ENCODE measurements at regions not wholly inside any gene's neighbourhood (a gene's known extent, or its start where the extent isn't known, plus 50 kb on each side); places are given as distances from the start of the nearest gene placed in this dataset.

GRCh38 chr9:107567462-107567861, 77.9 kb upstream of the KLF4 start:
- DNase-seq (no peak), ATAC-seq (no peak)
- H3K27ac ChIP-seq = no peak overlapping the region
- H3K9me3 ChIP-seq = no peaks in the 10 kb centered on the region
- 86% methylated on average over 4 of the region's 4 CpGs for WGBS (ENCODE audit: insufficient coverage, low coverage, low lambda C conversion rate, missing lambda C conversion rate)
- intact Hi-C loops (cut with DNase I) = no loop called here
- TF ChIP-seq POLR2A (IDR thresholded peaks at IDR 0.05) (no peak), CTCF (IDR thresholded peaks at IDR 0.05) (no peak)
- H3K4me3 ChIP-seq = no peak overlapping the region
- H3K36me3 ChIP-seq = no peaks in the 10 kb centered on the region
- H3K4me1 ChIP-seq = peaks cover 2 to 13% (median 5%) of the 10 kb centered on the region in 4 donors
- no peaks in the 10 kb centered on the region for H3K27me3 ChIP-seq

GRCh38 chr9:107566611-107567061, 77.1 kb upstream of the KLF4 start:
- Histone ChIP-seq H3K27me3 (no peaks in the 10 kb centered on the region), H3K27ac (no peak overlapping the region), H3K36me3 (no peaks in the 10 kb centered on the region), H3K4me1 (peaks cover 2 to 13% (median 5%) of the 10 kb centered on the region in 4 donors), H3K4me3 (no peak overlapping the region), H3K9me3 (no peaks in the 10 kb centered on the region)
- TF ChIP-seq POLR2A (IDR thresholded peaks at IDR 0.05) = no peak
- no peak for TF ChIP-seq CTCF (IDR thresholded peaks at IDR 0.05)
- ATAC-seq = no peak
- DNase-seq = no peak
- intact Hi-C loops (cut with DNase I) = no loop called here
- WGBS (ENCODE audit: insufficient coverage, low coverage, low lambda C conversion rate, missing lambda C conversion rate) = 77% methylated on average over 6 of the region's 6 CpGs

GRCh38 chr9:107562798-107563197, 73.2 kb upstream of the KLF4 start:
- intact Hi-C loops (cut with DNase I) = no loop called here
- no peak for DNase-seq
- H3K27ac ChIP-seq = no peak overlapping the region
- H3K4me3 ChIP-seq = no peak overlapping the region
- ATAC-seq = no peak
- no peaks in the 10 kb centered on the region for H3K9me3 ChIP-seq
- no peaks in the 10 kb centered on the region for H3K36me3 ChIP-seq
- H3K27me3 ChIP-seq = no peaks in the 10 kb centered on the region
- 86% methylated on average over 4 of the region's 4 CpGs for WGBS (ENCODE audit: insufficient coverage, low coverage, low lambda C conversion rate, missing lambda C conversion rate)
- TF ChIP-seq CTCF (IDR thresholded peaks at IDR 0.05) = no peak
- TF ChIP-seq POLR2A (IDR thresholded peaks at IDR 0.05) = no peak
- H3K4me1 ChIP-seq = no peaks in the 10 kb centered on the region

- intact Hi-C loops (cut with DNase I) = no loop called here
- no peak for DNase-seq
Observed at GRCh38 chr9:107559494-107560086, 70.0 kb upstream of the KLF4 start.

More at GRCh38 chr9:107559494-107560086, 70.0 kb upstream of the KLF4 start:
- H3K27me3 ChIP-seq = no peaks in the 10 kb centered on the region
- H3K4me1 ChIP-seq = peaks cover 0 to 7% (median 0%) of the 10 kb centered on the region in 4 donors
- no peaks in the 10 kb centered on the region for H3K9me3 ChIP-seq
- TF ChIP-seq POLR2A (IDR thresholded peaks at IDR 0.05) (no peak), CTCF (IDR thresholded peaks at IDR 0.05) (no peak)
- H3K36me3 ChIP-seq = no peaks in the 10 kb centered on the region
- 62% methylated on average over 8 of the region's 9 CpGs for WGBS (ENCODE audit: insufficient coverage, low coverage, low lambda C conversion rate, missing lambda C conversion rate)
- peak in 2 of 4 donors; percentile 28 to 70 for ATAC-seq
- no peak overlapping the region for H3K27ac ChIP-seq
- no peak overlapping the region for H3K4me3 ChIP-seq

Measured in right lobe of liver (tissue), 6 donors.